Thoracic aorta (tissue), 2 donors: ENCODE measurements at regions not wholly inside any gene's neighbourhood (a gene's known extent, or its start where the extent isn't known, plus 50 kb on each side); places are given as distances from the start of the nearest gene placed in this dataset.

ENCODE experiments used
- ATAC-seq: fragments of 150-250 bp; one replicate; pipeline ENCODE4 v1.8.0; 2017; ENCODE audit warnings: low read depth; ENCODE audit not compliant: insufficient number of reproducible peaks, low FRiP score
- DNase-seq: peaks from one replicate; pipeline ENCODE4 v3.0.0-alpha.2; 2020; ENCODE audit warnings: low spot score
- H3K27ac ChIP-seq, 2 donors: fragments of 200-600 bp; sonication (generic); 1 replicate in 1 of 2; 2 replicates in 1 of 2; pipeline ENCODE4 v1.5.1; 2016; ENCODE audit warnings: mild to moderate bottlenecking in 2 of 2, moderate library complexity in 2 of 2
- H3K27me3 ChIP-seq: fragments of 200-600 bp; sonication (generic); replicated peaks from 2 replicates; pipeline ENCODE4 v1.6.0; 2016; ENCODE audit warnings: mild to moderate bottlenecking; ENCODE audit not compliant: insufficient read depth
- H3K36me3 ChIP-seq: fragments of 200-600 bp; sonication (generic); one replicate; pipeline ENCODE4 v1.5.1; 2016
- H3K4me1 ChIP-seq, 2 donors: fragments of 200-600 bp; sonication (generic); 1 replicate in 1 of 2; 2 replicates in 1 of 2; pipeline versions ENCODE4 v1.5.1 to v1.6.0; 2016; ENCODE audit warnings: low read depth in 2 of 2, mild to moderate bottlenecking in 1 of 2; ENCODE audit not compliant: control insufficient read depth in 1 of 2
- H3K4me3 ChIP-seq: fragments of 200-600 bp; sonication (generic); 2 replicates; pipeline ENCODE4 v1.5.1; 2016; ENCODE audit warnings: mild to moderate bottlenecking
- H3K9me3 ChIP-seq: fragments of 200-600 bp; sonication (generic); 2 replicates; pipeline ENCODE4 v1.5.1; 2016
- CTCF ChIP-seq: fragments of 200-600 bp; sonication (generic); IDR thresholded peaks from one replicate; pipeline ENCODE4 v1.5.1; 2019; ENCODE audit warnings: antibody characterized with exemption

- no peaks in the 10 kb centered on the region for H3K4me1 ChIP-seq
- H3K27ac ChIP-seq = no peak overlapping the region
- ATAC-seq (no peak), DNase-seq (no peak)
- H3K27me3 ChIP-seq = no peaks in the 10 kb centered on the region
- no peaks in the 10 kb centered on the region for H3K9me3 ChIP-seq
- H3K36me3 ChIP-seq = no peaks in the 10 kb centered on the region
- no peak overlapping the region for H3K4me3 ChIP-seq
- TF ChIP-seq CTCF = no peak
Observed at GRCh38 chr1:30589083-30589482, 134.3 kb downstream of the MATN1 start.

GRCh38 chr1:30588311-30589073, 134.9 kb downstream of the MATN1 start:
- H3K4me3 ChIP-seq = no peak overlapping the region
- no peak for TF ChIP-seq CTCF
- no peaks in the 10 kb centered on the region for H3K9me3 ChIP-seq
- no peaks in the 10 kb centered on the region for H3K4me1 ChIP-seq
- no peaks in the 10 kb centered on the region for H3K36me3 ChIP-seq
- H3K27me3 ChIP-seq = no peaks in the 10 kb centered on the region
- no peak for DNase-seq
- no peak overlapping the region for H3K27ac ChIP-seq
- ATAC-seq = no peak

- Histone ChIP-seq H3K9me3 (no peaks in the 10 kb centered on the region), H3K4me3 (no peak overlapping the region), H3K36me3 (no peaks in the 10 kb centered on the region), H3K27me3 (no peaks in the 10 kb centered on the region), H3K4me1 (no peaks in the 10 kb centered on the region), H3K27ac (no peak overlapping the region)
- no peak for TF ChIP-seq CTCF
- no peak for DNase-seq
- ATAC-seq = no peak
Observed at GRCh38 chr1:30586671-30587070, 136.7 kb downstream of the MATN1 start.

- no peak overlapping the region for H3K27ac ChIP-seq
- ATAC-seq (no peak), DNase-seq (no peak)
- no peak for TF ChIP-seq CTCF
- no peaks in the 10 kb centered on the region for H3K36me3 ChIP-seq
- no peaks in the 10 kb centered on the region for H3K4me1 ChIP-seq
- H3K4me3 ChIP-seq = no peak overlapping the region
- no peaks in the 10 kb centered on the region for H3K27me3 ChIP-seq
- H3K9me3 ChIP-seq = no peaks in the 10 kb centered on the region
Observed at GRCh38 chr1:30579580-30579979, 143.8 kb downstream of the MATN1 start.

- Histone ChIP-seq H3K36me3 (no peaks in the 10 kb centered on the region), H3K4me3 (no peak overlapping the region), H3K4me1 (no peaks in the 10 kb centered on the region), H3K27ac (no peak overlapping the region), H3K9me3 (no peaks in the 10 kb centered on the region), H3K27me3 (no peaks in the 10 kb centered on the region)
- DNase-seq (no peak), ATAC-seq (no peak)
- TF ChIP-seq CTCF = no peak
Observed at GRCh38 chr1:30575066-30575465, 148.3 kb downstream of the MATN1 start.
